Hepatocyte (in vitro differentiated cells): ENCODE measurements at regions not wholly inside any gene's neighbourhood (a gene's known extent, or its start where the extent isn't known, plus 50 kb on each side); places are given as distances from the start of the nearest gene placed in this dataset.

ENCODE experiments used
- DNase-seq: peaks from one replicate; pipeline ENCODE4 v3.0.0-alpha.2; 2016; ENCODE audit warnings: low spot score
- H2AFZ ChIP-seq: fragments of 200-600 bp; sonication (generic); 2 replicates; pipeline ENCODE4 v1.6.0; 2016; ENCODE audit warnings: antibody characterized with exemption, mild to moderate bottlenecking
- H3K27ac ChIP-seq: fragments of 200-600 bp; sonication (generic); 2 replicates; pipeline ENCODE4 v1.5.1; 2016; ENCODE audit warnings: mild to moderate bottlenecking
- H3K27me3 ChIP-seq: fragments of 200-600 bp; sonication (generic); 2 replicates; pipeline ENCODE4 v1.6.1; 2016
- H3K36me3 ChIP-seq: fragments of 200-600 bp; sonication (generic); replicated peaks from 2 replicates; pipeline ENCODE4 v1.5.1; 2016; ENCODE audit warnings: low read depth; ENCODE audit not compliant: insufficient read depth
- H3K4me1 ChIP-seq: fragments of 200-600 bp; sonication (generic); 2 replicates; pipeline ENCODE4 v1.5.1; 2016; ENCODE audit warnings: mild to moderate bottlenecking, moderate library complexity; ENCODE audit not compliant: insufficient read depth
- H3K4me2 ChIP-seq: fragments of 200-600 bp; sonication (generic); 2 replicates; pipeline ENCODE4 v1.6.0; 2016
- H3K4me3 ChIP-seq: fragments of 200-600 bp; sonication (generic); 2 replicates; pipeline ENCODE4 v1.5.1; 2016; ENCODE audit warnings: mild to moderate bottlenecking
- H3K79me2 ChIP-seq: fragments of 200-600 bp; sonication (generic); 2 replicates; pipeline ENCODE4 v1.6.0; 2017; ENCODE audit warnings: mild to moderate bottlenecking
- H3K9me2 ChIP-seq: fragments of 200-600 bp; sonication (generic); replicated peaks from 2 replicates; pipeline ENCODE4 v1.6.0; 2017; ENCODE audit warnings: mild to moderate bottlenecking; ENCODE audit not compliant: insufficient read depth
- H3K9me3 ChIP-seq: fragments of 200-600 bp; sonication (generic); 2 replicates; pipeline ENCODE4 v1.5.1; 2016; ENCODE audit warnings: low read depth, mild to moderate bottlenecking
- H4K20me1 ChIP-seq: fragments of 200-600 bp; sonication (generic); 2 replicates; pipeline ENCODE4 v1.6.0; 2016; ENCODE audit warnings: mild to moderate bottlenecking; ENCODE audit not compliant: insufficient read depth, poor library complexity, severe bottlenecking
- EZH2 ChIP-seq: fragments of 200-600 bp; sonication (generic); IDR thresholded peaks from 2 replicates; pipeline ENCODE4 v1.6.1; 2016; ENCODE audit warnings: antibody characterized with exemption, mild to moderate bottlenecking, borderline replicate concordance
- EZH2phosphoT487 ChIP-seq: fragments of 200-600 bp; sonication (generic); IDR thresholded peaks from one replicate; pipeline ENCODE4 v1.6.1; 2018; ENCODE audit warnings: antibody characterized with exemption, mild to moderate bottlenecking, low read depth, moderate library complexity; ENCODE audit not compliant: unreplicated experiment, severe bottlenecking
- WGBS: methylation state at CpG from one replicate; pipeline ENCODE4 v1.1.6; 2016; ENCODE audit warnings: low lambda C conversion rate; ENCODE audit errors: missing lambda C conversion rate; 5-methylcytosine and 5-hydroxymethylcytosine counted together
- TF ChIP-seq, protein P1 (sequence below): fragments of 200-600 bp; sonication (generic); IDR thresholded peaks from 2 replicates; pipeline ENCODE4 v1.5.1; 2016; ENCODE audit warnings: antibody characterized with exemption, mild to moderate bottlenecking; ENCODE audit not compliant: poor library complexity

DNA sequence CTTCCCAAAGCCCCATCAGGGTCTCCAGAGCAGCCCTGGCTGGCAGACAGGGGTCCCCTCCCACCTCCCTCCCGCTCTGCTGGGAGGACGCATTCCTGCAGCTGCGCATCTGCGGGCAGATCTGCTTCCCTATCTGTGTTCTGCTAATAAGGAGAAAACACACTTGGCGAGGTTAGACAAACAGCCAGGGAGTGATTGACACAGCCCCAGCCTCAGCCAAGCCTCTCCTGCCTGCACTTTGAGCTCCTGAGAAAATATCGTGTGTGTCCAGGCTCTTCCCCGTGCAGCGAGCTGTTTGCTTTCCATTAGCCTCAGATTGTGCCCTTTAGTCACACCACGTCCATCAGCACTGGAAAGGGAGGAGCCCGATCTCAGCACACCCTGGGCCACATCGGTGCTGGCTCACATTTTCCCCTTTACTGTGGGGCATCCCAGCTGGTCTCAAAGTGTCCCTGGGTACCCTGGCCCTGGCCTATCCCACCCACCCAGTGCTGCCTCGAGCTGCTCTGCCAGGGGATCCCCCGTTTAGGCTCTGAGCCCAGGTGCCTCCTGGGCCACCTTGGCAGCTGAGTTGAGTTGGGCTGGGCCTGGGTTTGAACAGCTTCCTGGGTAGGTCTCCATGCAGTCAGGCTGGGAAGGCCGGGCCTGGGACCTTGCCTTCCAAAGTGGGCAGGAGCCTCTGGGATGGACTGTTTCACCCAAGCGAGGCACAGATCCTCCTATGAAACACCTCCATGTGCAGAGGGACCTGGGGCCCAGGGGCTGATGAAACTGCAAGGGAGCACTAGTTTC, 61.1 kb downstream of the BARX1 start:
- WGBS = 73% methylated on average over 15 of the region's 15 CpGs
- peak; percentile 72 for DNase-seq
- peaks cover 6% of the 10 kb centered on the region for H3K4me1 ChIP-seq
- no peaks in the 10 kb centered on the region for H3K9me2 ChIP-seq
- no peaks in the 10 kb centered on the region for H3K36me3 ChIP-seq
- H3K27me3 ChIP-seq = no peaks in the 10 kb centered on the region
- H4K20me1 ChIP-seq = no peaks in the 10 kb centered on the region
- H3K79me2 ChIP-seq = no peaks in the 10 kb centered on the region
- no peak overlapping the region for H2AFZ ChIP-seq
- TF ChIP-seq, protein P1, sequence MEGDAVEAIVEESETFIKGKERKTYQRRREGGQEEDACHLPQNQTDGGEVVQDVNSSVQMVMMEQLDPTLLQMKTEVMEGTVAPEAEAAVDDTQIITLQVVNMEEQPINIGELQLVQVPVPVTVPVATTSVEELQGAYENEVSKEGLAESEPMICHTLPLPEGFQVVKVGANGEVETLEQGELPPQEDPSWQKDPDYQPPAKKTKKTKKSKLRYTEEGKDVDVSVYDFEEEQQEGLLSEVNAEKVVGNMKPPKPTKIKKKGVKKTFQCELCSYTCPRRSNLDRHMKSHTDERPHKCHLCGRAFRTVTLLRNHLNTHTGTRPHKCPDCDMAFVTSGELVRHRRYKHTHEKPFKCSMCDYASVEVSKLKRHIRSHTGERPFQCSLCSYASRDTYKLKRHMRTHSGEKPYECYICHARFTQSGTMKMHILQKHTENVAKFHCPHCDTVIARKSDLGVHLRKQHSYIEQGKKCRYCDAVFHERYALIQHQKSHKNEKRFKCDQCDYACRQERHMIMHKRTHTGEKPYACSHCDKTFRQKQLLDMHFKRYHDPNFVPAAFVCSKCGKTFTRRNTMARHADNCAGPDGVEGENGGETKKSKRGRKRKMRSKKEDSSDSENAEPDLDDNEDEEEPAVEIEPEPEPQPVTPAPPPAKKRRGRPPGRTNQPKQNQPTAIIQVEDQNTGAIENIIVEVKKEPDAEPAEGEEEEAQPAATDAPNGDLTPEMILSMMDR = no peak
- TF ChIP-seq EZH2 (no peak), EZH2phosphoT487 (no peak)
- peak overlapping the region; percentile 88 for H3K27ac ChIP-seq
- no peak overlapping the region for H3K4me2 ChIP-seq
- no peak overlapping the region for H3K4me3 ChIP-seq
- no peaks in the 10 kb centered on the region for H3K9me3 ChIP-seq

DNA sequence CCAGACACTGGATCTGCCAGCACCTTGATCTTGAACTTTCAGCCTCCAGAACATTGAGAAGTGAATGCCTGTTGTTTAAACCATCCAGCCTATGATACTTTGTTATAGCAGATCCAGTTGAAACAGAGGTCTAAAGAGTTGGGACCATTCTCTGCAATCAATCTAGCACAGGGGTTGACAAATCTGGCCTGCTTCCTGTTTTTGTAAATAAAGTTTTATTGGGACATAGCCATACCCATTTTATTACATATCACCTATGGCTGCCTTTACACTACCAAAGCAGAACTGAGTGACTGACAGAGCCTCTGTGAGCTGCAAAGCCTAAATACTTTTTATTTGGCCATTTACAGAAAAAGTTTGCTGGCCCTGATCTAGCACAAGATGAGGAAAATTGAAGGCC, 62.0 kb downstream of the BARX1 start:
- no peaks in the 10 kb centered on the region for H3K9me2 ChIP-seq
- peak overlapping the region; percentile 83 for H3K27ac ChIP-seq
- no peak for TF ChIP-seq EZH2
- TF ChIP-seq, protein P1 = no peak
- TF ChIP-seq EZH2phosphoT487 = no peak

GRCh38 chr9:93892748-93893147, 62.4 kb downstream of the BARX1 start:
- Histone ChIP-seq H3K4me1 (peaks cover 6% of the 10 kb centered on the region), H3K4me2 (no peak overlapping the region), H3K9me3 (no peaks in the 10 kb centered on the region), H4K20me1 (no peaks in the 10 kb centered on the region), H3K4me3 (no peak overlapping the region), H3K27me3 (no peaks in the 10 kb centered on the region), H3K9me2 (no peaks in the 10 kb centered on the region), H3K27ac (no peak overlapping the region), H3K36me3 (no peaks in the 10 kb centered on the region), H3K79me2 (no peaks in the 10 kb centered on the region), H2AFZ (no peak overlapping the region)
- 79% methylated on average over 4 of the region's 4 CpGs for WGBS
- no peak for TF ChIP-seq EZH2
- TF ChIP-seq, protein P1 = no peak
- no peak for TF ChIP-seq EZH2phosphoT487
- DNase-seq = no peak

More for the DNA sequence above, 62.0 kb downstream of the BARX1 start:
- peaks cover 6% of the 10 kb centered on the region for H3K4me1 ChIP-seq
- H3K4me2 ChIP-seq = no peak overlapping the region
- H3K36me3 ChIP-seq = no peaks in the 10 kb centered on the region
- DNase-seq = no peak
- H3K9me3 ChIP-seq = no peaks in the 10 kb centered on the region
- no peak overlapping the region for H3K4me3 ChIP-seq
- H3K27me3 ChIP-seq = no peaks in the 10 kb centered on the region
- H4K20me1 ChIP-seq = no peaks in the 10 kb centered on the region
- no peaks in the 10 kb centered on the region for H3K79me2 ChIP-seq
- no peak overlapping the region for H2AFZ ChIP-seq
